ENCODE measurements at regions not wholly inside any gene's neighbourhood (a gene's known extent, or its start where the extent isn't known, plus 50 kb on each side); places are given as distances from the start of the nearest gene placed in this dataset.

DNA sequence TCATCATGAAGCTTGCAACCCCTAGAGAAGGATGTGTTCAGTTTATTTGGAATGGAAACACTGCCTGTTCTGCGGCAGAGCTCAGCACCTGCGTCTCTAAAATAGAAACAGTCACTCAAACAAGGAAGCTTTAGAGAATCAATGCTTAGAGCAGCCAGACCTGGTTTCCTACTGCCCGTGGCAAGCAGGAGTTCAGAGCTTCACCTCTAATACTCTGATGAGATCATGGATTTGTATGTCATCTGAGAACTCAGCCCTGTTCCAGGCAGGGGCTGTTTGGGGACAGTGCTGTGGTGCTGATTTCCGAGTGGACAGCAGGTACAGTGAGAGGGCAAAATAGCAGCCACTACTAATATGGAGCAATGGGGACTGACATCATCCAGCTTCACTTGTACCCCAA, 236.0 kb upstream of the IRX1 start:
- DNase-seq: no peak

DNA sequence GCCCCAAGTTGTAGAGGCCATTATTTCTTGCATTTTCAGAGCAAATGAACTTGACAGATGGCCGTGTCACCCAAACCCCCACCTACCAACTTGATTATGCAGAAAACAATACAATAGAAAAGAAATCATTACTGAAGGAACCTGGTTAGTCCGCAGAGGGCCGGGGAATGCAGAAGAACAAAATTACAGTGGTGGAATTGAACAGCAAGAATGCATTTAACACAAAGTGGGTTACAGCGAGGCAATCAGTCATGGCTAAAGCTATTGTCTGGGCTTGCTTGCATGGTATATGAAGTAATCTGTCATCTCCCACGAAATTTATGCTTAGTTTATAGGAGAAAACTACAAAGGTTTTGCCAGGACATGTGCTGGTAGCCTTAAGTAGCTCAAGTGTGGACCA, 238.3 kb upstream of the IRX1 start:
- no peak for DNase-seq

DNA sequence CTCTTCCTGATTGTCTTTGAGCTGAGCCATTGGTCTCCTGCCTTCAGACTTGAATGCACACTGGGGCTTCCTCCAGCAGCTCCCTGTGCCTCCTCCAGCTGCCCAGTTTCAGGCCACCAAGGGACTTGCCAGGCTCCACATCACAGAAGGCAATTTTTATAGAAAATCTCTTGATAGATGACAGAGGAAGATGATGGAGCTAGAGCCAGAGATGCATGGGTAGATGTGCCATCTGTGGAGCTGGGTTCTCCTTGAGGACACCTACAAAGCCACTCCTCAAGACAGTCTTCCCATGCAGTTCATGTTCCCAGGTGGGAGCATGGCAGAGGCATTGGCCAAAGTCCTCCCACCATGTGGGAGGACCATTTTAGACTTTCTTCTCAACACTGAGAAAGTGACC, 239.6 kb upstream of the IRX1 start:
- DNase-seq: no peak

DNA sequence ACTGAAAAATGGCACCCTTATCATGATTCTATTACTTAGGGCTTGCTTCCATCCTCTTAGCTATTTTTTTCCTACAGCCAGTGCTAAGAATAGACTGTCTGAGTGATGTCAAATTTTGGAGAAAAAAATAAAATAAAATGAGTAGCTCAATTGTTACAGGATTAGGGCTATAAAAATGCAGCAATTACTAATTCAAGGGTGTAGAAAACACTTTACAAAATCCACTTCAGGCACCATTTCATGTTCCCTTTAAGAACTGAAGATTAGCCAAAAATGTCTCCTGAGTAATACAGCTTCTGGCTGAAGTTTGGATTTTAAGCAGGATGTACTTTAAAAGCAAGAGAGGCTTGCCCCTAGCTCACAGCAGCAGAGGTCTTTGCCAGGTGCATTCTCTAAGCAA, 240.5 kb upstream of the IRX1 start:
- DNase-seq: no peak

DNA sequence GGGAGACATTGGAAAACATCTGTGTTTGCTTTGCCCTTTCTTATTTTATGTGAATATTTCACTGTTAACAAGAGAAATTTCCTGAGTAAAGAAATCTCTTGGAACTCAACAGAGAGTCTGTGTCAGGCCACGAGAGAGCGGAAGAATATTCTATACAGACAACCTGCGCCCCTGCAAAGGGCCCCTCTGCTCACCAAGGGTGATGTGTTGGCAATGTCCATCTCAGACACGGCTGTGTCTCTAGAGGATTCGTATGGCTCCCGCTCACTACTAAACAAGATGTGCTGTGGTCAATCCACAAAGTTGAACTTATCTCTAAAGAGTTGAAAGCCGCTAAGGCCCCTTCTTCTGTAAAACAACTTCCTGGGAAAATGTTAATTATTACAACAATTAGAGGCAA, 241.0 kb upstream of the IRX1 start:
- DNase-seq: no peak

DNA sequence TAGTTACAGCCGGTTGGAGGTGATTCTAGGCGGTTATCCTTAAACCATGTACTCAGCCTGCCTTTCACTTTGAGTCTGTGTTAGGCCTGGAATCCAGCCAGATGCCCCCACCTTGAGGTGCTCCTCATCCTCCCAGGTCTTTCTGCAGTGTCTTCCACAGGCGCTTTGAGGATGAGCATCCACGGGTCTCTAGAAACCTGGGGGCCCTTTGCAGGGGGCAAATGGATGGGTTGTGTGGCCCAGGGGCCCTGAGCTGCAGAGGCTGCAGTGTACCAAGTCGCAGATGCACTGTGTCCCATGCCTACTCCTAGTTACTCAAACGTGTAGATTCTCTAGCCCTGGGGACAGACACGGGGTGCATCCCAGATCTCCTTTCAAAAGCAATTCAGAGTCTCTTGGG, 242.1 kb upstream of the IRX1 start:
- no peak for DNase-seq

DNA sequence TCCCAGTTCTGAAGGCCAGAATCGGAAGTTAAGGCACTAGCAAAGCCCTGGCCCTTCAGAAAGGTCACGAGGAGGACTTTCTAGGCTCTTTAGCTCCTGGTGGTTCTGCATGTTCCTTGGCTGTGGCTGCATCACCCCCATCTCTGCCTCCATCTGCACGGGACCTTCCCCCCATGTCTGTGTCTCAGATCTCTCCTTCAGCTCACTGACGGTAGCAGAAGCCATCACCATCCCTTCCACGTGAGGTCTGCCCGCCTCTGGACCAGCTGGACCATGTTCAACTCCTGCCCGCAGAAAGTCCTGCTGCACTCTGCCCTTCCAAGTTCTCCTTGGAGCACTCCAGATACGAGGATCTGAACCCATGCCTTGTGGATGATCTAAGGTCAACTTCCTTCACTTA, 242.9 kb upstream of the IRX1 start:
- DNase-seq: no peak

DNA sequence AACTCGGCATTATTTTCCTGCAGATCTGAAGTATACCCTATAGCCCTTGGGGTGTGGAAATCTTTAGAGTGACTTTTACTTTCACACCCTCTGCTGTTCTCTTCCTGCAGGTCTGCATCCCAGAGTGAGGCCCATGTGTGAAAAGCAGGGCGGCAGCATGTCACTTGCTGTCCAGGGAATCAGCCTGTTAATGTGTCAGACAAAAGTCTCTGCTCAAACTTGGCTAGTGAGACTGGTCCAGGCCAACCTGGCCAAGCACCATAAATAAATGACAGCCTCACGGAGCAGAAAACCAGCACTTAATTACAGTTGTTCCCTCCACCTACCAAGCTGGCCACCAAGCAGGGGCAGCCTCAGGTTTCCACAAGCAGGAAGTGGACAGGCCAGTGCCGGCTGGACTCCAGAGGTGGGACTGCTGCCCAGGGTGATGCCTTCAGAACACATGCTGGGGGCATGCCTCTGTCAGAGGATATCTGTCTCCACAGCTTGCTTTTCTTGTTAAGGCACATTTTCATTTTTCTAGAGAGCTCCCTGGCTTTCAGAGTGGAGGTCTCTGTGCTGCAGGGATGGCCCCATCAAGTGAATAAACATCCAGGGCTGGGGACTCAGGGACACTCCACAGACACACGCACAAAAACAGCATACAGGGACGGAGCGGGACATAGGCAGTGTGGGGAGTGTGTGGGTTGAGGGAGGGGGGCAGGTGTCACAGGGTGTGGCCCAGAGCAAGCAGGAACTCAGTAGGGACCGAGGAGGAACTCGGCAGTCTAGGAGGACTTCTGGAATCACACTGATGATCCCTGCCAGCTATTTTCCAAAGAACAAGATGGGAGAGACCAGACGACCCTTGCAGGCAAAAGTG, 243.8 kb upstream of the IRX1 start:
- DNase-seq: no peak

DNA sequence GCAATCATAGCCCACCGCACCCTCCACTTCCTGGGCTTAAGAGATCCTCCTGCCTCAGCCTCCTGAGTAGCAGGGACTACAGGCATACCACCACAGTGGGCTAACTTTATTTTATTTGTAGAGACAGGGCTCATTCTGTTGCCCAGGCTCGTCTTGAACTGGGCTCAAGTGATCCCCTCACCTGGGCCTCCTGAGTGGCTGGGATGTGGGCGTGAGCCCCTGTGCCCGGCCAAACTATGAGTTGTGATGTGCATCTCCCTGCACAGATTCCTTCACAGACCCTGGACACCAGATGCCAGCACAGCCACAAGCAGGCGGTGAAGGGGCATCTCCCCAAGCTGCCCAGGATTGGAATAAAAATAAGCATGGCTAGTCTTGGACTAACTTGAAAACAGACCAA, 244.9 kb upstream of the IRX1 start:
- no peak for DNase-seq

DNA sequence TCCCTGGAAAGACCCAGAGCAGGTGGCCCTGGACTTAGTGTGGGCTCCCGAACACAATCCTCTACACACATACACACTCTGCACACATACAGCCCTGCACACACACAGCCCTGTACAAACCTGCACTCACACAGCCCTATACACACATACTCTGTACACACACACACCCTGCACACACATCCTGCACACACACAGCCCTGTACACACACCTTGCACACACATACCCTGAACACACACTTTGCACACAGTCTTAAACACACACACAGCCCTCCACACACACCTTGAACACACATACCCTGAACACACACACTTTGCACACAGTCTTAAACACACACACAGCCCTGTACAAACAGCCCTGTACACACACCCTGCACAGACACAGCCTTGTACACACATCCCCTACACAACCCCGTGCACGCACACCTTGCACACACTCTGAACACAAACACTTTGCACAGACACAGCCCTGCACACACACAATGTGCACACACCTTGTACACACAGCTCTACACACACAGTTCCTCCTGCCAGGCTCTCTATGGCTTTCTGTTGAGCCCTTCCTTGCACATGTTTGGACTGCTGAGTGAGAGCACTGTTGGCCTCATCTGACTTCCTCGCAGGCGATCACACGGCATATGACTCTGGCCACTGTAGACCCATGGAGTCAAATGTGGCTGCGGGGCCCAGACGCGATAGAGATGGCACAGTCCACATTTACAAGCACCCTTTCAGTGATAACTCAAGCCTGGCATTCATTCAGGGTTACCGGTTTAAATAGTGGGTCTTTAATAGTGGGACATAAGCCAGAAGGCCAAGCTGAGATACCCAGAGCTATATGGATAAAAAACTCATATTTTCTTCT, 245.7 kb upstream of the IRX1 start:
- no peak for DNase-seq

DNA sequence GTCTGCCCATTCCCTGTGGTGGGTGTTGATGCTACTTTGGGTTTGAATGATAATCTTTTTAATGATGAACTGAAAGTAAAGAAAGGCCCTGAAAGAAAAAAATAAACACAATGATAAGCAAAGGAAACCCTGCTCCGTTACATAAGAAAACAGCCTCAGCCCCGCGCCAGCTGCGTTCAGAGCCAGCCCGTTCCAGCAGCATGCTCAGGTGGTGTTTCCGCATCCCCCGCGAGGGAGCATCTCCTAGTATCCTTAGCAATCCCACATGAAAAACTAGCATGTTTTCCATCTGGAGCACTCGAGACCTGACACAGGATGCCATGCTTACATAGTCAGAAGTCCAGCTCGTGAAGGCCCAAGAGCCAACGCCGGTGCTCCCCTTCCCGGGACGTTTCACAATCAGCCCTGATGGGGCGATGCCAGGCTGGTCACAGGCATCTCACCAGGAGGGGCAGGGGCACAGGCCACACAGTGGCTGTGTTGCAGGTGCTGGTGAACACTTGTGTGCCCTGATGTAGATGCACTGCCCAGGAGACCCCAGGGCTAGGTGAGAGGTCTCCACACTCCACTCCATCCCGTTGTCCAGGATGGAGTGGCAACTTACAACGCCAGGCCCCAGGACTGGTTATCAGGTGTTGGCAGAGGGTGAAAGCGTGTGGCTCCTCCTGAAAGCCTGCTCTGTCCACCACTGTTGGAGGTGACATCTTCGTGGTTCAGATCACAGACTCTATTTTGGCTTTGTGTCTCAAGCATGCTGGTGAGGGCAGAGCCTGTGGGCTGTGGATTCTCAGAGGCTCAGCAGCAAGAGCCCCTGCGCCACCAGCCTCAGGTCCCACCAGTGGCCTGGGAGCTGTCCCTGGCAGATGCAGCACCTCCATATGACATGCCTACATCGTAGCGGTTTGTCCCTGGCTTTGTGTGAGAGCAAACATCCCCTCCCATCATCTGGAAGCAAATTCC, 246.8 kb upstream of the IRX1 start:
- DNase-seq: no peak

DNA sequence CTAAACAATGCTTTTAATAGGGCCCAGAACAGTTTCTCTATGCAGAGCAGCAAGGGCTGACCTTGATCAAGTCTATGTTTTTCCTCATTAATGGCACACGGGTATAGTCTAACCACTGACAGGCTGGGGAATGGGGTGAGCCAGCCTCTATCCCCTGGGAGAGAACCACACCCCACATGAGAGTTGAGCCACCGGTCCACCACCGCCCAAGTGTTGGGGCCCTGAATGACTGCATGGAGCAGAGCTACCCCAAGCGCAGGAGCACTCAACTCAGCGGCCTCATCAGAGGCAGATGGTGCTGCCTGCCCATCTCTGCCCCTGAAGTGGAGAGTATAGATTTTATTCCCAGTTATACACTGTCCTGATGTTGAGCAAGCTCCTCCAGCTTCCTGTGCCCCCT, 247.9 kb upstream of the IRX1 start:
- no peak for DNase-seq

DNA sequence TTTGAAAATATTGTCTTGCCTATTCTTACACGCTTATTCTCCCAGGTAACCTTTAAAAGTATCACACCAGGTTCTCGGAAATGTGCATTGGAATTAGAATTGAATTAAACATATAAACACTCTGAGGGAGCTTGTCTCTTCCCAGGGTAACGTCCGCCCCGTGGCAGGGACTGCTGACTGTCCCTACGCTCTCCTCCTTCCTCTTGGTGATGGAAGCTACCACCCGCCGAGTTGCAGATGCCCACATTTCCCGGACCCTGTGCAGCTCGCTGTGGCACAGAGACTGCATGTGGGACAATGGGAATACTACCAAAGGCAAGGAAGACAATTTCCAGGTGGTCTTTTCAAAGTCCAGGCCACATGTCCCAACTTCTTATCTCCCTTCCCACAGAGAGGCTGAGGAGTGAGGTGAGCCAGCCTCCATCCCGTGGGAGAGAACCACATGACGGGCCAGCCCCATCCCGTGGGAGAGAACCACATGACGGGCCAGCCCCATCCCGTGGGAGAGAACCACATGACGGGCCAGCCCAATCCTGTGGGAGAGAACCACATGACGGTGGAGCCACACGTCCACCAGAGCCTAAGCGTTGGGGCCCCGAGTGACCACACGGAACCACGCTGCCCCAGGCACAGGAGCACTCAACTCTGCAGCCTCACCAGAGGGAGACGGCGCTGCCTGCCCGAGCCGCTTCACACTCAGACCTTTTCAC, 249.4 kb upstream of the IRX1 start:
- no peak for DNase-seq

DNA sequence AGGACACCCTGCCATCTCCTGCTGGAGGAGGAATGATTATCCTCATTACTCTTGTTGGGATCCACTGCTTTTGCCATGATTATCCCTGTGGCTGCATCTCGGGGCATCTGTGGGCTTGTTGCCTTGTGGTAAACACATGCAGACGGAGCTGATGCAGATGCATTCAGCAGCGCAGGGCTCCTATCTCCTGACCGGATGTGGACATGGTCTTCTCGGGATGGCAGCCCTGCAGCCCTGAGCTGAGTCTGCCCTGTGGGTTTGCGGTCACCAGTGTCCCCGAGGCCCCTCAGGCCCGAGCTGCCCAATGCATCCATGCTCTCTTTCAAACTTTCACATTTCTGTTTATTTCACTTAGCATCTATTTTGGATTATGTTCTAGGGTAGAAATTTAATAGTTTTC, 250.4 kb upstream of the IRX1 start:
- DNase-seq: no peak

DNA sequence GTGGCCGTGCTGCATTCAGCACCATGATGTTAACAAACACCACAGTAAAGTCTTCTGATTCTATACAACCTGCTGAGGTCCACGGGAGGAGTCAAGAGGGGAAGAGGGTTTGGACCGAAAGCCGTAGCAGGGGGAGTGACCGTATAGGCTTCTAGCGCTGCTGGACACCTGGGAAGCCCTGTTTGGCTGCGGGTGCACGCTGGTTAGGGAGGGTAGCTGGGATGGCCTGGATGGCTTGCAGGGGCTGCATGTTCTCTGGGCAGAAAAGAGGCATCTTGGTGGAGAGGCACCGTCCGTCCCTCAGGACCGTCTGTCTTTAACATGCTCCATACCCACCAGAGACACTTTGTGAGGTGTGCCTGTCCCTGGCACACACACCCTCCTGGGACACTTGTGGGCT, 251.0 kb upstream of the IRX1 start:
- no peak for DNase-seq

DNA sequence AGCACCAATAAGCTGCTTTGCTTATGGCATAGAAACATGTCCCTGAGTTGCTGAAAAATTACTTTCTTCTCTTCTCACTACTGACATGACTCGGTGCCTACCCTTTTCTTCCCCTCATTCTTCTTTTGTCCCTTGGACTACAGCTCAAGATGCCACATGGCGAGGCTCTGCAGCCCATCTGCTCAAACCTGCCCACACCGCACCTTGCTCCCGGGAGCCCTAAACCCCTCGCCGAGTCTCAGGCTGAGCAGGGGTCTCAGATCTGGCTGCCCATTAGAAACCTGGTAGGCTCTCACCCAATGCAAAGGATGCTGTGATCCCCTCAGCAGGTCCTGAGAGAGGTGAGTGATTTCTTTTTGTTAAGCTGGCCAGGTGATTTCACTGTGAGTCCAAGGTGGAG, 251.7 kb upstream of the IRX1 start:
- no peak for DNase-seq

DNA sequence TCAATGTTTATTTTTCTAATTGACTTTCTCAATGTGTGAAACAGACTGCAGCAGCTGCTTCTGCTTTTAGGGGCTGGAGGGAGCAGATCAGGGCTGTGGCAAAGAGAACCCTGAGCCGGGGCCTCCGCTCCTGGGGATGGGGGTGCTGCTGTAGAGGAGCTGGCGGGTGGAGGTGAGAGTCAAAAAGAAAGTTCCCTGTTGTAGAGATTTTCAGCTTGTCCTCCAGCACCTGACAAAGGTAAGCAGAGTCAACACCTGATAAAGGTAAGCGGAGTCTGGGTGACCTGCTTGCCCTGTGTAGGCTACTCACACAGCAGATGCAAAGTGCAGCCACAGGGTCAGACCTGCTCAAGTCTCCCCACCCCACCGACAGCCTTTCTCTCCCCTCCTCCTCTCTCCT, 252.4 kb upstream of the IRX1 start:
- no peak for DNase-seq

DNA sequence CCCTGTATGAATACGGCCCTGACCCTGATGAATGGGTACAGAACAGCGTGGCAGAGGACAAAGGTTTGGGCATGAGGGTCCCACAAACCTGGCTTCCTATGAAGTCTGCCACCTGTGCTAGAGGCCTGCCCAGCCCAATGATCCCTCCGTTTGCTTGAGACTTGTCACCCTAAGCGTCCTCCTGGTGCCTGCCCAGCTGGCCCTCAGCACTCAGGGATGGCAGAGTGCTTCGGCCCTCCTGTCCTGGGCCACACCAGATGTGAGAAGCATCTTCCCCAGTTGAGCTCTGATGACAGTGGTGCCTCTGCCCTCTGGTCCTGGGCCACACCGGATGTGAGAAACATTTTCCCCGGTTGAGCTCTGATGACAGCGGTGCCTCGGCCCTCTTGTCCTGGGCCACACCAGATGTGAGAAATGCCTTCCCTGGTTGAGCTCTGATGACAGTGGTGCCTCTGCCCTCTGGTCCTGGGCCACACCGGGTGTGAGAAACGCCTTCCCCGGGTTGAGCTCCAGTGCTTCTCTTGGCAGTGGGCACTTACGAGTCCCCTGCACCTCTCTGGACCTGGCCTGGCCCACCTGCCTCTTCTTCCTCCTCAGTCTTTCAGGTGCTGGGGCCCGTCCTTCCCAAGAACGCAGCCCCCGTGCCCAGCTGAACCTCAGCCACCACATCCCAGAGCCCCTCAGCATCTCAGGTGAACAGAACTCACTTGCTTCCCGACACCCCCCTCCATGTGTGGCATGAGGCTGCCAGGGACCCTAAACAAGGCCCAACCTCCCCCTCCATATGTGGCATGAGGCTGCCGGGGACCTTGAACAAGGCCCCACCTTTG, 253.1 kb upstream of the IRX1 start:
- no peak for DNase-seq

DNA sequence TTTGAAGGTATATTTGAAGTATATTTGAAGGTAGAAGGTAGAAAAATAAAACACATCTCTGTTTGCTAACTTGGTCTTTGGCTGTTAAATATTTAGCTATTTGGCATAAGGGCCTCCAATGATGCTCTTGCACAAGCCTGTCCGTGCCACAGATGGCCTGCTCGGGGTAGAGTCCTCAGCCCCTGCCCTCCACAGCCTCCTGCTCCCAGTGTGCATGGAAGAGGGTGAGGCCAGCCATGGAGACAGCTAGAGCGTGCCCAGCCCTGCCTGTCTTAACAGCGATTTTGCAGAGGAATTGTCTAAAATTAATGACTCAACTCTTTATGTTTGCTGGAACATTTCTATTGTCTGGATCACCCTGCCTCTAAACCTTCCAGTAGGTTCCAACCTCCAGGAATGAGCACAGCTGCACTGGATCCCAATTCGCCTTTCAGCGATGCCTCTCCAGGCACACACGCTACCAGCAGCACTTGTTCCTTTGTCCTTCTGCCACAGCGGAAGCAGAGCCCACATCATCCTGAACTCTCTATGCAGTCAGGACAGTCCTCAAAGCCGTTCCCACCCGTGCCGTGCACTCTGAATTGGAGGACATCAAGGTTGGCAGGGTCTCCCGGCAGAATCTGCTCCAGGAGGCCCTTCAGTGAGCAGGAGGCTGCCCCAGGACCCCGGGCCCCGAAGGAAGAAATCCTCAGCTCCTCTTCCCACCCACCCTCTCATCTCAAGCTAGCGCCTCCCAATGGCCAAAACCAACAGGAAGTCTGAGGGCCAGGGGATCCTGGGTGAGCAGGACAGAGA, 254.0 kb upstream of the IRX1 start:
- no peak for DNase-seq

DNA sequence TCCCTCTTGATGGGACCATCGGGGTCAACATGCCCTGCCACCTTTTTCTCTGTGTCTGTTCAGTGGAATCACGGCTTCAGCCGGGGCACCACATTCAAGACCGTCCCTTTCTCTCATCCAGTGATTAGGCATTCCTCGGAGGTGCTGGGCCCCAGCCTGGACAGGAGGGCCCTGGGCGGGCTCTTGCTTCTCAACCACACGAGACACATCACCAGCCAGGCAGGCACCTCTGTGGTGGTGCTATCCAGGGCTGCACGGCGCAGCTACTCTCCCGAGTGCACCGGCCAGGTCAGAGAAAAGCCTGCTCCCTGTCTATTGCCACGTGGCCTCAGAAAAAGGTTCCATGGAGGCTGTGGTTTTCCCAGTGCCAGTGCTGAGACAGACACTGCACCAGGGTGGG, 255.2 kb upstream of the IRX1 start:
- DNase-seq: no peak

DNA sequence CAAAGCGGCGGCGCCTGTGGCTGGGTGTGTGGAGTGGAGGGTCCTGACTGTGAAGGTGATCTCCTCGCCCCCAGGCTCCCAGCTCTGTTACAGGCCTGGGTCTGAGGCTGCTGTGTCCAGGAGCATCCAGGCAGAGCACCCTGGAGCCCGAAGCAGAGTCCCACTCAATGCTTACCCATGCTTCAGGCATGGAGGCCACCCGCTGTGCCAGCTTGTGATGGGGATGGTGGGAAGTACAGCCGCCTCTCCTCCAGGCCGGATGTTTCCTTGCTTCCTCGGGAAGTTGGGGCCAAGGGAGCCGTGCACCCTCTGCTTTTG, 255.9 kb upstream of the IRX1 start:
- DNase-seq: no peak
